ENCODE measurements at regions not wholly inside any gene's neighbourhood (a gene's known extent, or its start where the extent isn't known, plus 50 kb on each side); places are given as distances from the start of the nearest gene placed in this dataset.

- TF ChIP-seq POLR2A (IDR thresholded peaks at IDR 0.05): no peak
- TF ChIP-seq, protein P1, sequence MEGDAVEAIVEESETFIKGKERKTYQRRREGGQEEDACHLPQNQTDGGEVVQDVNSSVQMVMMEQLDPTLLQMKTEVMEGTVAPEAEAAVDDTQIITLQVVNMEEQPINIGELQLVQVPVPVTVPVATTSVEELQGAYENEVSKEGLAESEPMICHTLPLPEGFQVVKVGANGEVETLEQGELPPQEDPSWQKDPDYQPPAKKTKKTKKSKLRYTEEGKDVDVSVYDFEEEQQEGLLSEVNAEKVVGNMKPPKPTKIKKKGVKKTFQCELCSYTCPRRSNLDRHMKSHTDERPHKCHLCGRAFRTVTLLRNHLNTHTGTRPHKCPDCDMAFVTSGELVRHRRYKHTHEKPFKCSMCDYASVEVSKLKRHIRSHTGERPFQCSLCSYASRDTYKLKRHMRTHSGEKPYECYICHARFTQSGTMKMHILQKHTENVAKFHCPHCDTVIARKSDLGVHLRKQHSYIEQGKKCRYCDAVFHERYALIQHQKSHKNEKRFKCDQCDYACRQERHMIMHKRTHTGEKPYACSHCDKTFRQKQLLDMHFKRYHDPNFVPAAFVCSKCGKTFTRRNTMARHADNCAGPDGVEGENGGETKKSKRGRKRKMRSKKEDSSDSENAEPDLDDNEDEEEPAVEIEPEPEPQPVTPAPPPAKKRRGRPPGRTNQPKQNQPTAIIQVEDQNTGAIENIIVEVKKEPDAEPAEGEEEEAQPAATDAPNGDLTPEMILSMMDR (IDR thresholded peaks at IDR 0.05): no peak
Measured at GRCh38 chr4:143076723-143077122, 108.0 kb upstream of the USP38 start.

Measured in body of pancreas (tissue), 4 donors.